ENCODE measurements at regions not wholly inside any gene's neighbourhood (a gene's known extent, or its start where the extent isn't known, plus 50 kb on each side); places are given as distances from the start of the nearest gene placed in this dataset.

- Histone ChIP-seq H3K4me1 (replicated peaks in 1 of 2; ENCODE audit: control insufficient read depth in 2 of 2, insufficient read depth in 2 of 2, low read length in 2 of 2) (no peaks in the 10 kb centered on the region), H3K4me3 (no peak overlapping the region), H2AFZ (ENCODE audit: low read depth, low read length) (no peak overlapping the region), H3K79me2 (ENCODE audit: control insufficient read depth, insufficient read depth, low read length) (no peaks in the 10 kb centered on the region), H3K9me3 (replicated peaks; ENCODE audit: control insufficient read depth, insufficient read depth, low read depth, low read length) (no peaks in the 10 kb centered on the region), H4K20me1 (replicated peaks; ENCODE audit: control insufficient read depth, insufficient read depth, low read length) (no peaks in the 10 kb centered on the region), H3K27ac (ENCODE audit: extremely low read depth, low read depth, low read length) (no peak overlapping the region), H3K27me3 (ENCODE audit: control insufficient read depth in 2 of 2, insufficient read depth in 2 of 2, low read length in 2 of 2) (no peaks in the 10 kb centered on the region), H3K4me2 (ENCODE audit: insufficient read depth, low read length) (no peak overlapping the region), H3K9me1 (ENCODE audit: control insufficient read depth, insufficient read depth, low read length) (no peaks in the 10 kb centered on the region), H3K9ac (ENCODE audit: insufficient read depth in 1 of 2, low read depth in 2 of 2, low read length in 2 of 2) (no peak overlapping the region), H3K36me3 (ENCODE audit: control insufficient read depth, insufficient read depth, low read length) (no peaks in the 10 kb centered on the region)
- FAIRE-seq (no peak), DNase-seq (ENCODE audit: extremely low read depth in 1 of 4, low spot score in 3 of 4) (no peak), ATAC-seq (no peak)
- intact Hi-C loops (cut with micrococcal nuclease), result no loop called here
- 2% methylated on average over 9 of the region's 12 CpGs for WGBS (ENCODE audit: insufficient coverage, low coverage, missing lambda C conversion rate)
- CTCF ChIA-PET (ENCODE audit: low intra/inter-chr PET ratio), result no interaction called here
- POLR2A ChIA-PET, result no interaction called here
- in situ Hi-C loops (cut with MboI), result no loop called here
- BruUV-seq (replicated peaks), result no TSS peak
- TF ChIP-seq BCOR (IDR thresholded peaks at IDR 0.05) (no peak), SAFB2 (IDR thresholded peaks at IDR 0.05; ENCODE audit: borderline replicate concordance, low read depth, low read length, severe bottlenecking) (no peak), ZNF655 (CRISPR knock-in tag; IDR thresholded peaks at IDR 0.05) (no peak), ZNF512 (tag; IDR thresholded peaks at IDR 0.05) (no peak)
- TF ChIP-seq, protein P1, sequence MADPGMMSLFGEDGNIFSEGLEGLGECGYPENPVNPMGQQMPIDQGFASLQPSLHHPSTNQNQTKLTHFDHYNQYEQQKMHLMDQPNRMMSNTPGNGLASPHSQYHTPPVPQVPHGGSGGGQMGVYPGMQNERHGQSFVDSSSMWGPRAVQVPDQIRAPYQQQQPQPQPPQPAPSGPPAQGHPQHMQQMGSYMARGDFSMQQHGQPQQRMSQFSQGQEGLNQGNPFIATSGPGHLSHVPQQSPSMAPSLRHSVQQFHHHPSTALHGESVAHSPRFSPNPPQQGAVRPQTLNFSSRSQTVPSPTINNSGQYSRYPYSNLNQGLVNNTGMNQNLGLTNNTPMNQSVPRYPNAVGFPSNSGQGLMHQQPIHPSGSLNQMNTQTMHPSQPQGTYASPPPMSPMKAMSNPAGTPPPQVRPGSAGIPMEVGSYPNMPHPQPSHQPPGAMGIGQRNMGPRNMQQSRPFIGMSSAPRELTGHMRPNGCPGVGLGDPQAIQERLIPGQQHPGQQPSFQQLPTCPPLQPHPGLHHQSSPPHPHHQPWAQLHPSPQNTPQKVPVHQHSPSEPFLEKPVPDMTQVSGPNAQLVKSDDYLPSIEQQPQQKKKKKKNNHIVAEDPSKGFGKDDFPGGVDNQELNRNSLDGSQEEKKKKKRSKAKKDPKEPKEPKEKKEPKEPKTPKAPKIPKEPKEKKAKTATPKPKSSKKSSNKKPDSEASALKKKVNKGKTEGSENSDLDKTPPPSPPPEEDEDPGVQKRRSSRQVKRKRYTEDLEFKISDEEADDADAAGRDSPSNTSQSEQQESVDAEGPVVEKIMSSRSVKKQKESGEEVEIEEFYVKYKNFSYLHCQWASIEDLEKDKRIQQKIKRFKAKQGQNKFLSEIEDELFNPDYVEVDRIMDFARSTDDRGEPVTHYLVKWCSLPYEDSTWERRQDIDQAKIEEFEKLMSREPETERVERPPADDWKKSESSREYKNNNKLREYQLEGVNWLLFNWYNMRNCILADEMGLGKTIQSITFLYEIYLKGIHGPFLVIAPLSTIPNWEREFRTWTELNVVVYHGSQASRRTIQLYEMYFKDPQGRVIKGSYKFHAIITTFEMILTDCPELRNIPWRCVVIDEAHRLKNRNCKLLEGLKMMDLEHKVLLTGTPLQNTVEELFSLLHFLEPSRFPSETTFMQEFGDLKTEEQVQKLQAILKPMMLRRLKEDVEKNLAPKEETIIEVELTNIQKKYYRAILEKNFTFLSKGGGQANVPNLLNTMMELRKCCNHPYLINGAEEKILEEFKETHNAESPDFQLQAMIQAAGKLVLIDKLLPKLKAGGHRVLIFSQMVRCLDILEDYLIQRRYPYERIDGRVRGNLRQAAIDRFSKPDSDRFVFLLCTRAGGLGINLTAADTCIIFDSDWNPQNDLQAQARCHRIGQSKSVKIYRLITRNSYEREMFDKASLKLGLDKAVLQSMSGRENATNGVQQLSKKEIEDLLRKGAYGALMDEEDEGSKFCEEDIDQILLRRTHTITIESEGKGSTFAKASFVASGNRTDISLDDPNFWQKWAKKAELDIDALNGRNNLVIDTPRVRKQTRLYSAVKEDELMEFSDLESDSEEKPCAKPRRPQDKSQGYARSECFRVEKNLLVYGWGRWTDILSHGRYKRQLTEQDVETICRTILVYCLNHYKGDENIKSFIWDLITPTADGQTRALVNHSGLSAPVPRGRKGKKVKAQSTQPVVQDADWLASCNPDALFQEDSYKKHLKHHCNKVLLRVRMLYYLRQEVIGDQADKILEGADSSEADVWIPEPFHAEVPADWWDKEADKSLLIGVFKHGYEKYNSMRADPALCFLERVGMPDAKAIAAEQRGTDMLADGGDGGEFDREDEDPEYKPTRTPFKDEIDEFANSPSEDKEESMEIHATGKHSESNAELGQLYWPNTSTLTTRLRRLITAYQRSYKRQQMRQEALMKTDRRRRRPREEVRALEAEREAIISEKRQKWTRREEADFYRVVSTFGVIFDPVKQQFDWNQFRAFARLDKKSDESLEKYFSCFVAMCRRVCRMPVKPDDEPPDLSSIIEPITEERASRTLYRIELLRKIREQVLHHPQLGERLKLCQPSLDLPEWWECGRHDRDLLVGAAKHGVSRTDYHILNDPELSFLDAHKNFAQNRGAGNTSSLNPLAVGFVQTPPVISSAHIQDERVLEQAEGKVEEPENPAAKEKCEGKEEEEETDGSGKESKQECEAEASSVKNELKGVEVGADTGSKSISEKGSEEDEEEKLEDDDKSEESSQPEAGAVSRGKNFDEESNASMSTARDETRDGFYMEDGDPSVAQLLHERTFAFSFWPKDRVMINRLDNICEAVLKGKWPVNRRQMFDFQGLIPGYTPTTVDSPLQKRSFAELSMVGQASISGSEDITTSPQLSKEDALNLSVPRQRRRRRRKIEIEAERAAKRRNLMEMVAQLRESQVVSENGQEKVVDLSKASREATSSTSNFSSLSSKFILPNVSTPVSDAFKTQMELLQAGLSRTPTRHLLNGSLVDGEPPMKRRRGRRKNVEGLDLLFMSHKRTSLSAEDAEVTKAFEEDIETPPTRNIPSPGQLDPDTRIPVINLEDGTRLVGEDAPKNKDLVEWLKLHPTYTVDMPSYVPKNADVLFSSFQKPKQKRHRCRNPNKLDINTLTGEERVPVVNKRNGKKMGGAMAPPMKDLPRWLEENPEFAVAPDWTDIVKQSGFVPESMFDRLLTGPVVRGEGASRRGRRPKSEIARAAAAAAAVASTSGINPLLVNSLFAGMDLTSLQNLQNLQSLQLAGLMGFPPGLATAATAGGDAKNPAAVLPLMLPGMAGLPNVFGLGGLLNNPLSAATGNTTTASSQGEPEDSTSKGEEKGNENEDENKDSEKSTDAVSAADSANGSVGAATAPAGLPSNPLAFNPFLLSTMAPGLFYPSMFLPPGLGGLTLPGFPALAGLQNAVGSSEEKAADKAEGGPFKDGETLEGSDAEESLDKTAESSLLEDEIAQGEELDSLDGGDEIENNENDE (IDR thresholded peaks at IDR 0.05; ENCODE audit: low read depth, low read length), result no peak
- TF ChIP-seq, protein P2, sequence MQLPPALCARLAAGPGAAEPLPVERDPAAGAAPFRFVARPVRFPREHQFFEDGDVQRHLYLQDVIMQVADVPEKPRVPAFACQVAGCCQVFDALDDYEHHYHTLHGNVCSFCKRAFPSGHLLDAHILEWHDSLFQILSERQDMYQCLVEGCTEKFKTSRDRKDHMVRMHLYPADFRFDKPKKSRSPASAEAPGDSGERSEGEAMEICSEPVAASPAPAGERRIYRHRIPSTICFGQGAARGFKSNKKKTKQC (CRISPR knock-in tag; IDR thresholded peaks at IDR 0.05), result no peak
These were observed 192.6 kb upstream of the CST7 start for GRCh38 chr20:24756292-24757025.
